ENCODE measurements at regions not wholly inside any gene's neighbourhood (a gene's known extent, or its start where the extent isn't known, plus 50 kb on each side); places are given as distances from the start of the nearest gene placed in this dataset.

GRCh38 chr5:58077966-58078365 lies 381.9 kb downstream of the PLK2 start:
- TF ChIP-seq EZH2 (IDR thresholded peaks at IDR 0.05; ENCODE audit: borderline replicate concordance, low read depth, low read length, poor library complexity, severe bottlenecking) (no peak), CTCF (conservative IDR thresholded peaks at IDR 0.05; ENCODE audit: low read depth, low read length) (no peak)
- H3K4me1 ChIP-seq (ENCODE audit: insufficient read depth, low read length, poor library complexity, severe bottlenecking) = no peaks in the 10 kb centered on the region
- no peaks in the 10 kb centered on the region for H3K36me3 ChIP-seq (ENCODE audit: insufficient read depth, low read length, poor library complexity, severe bottlenecking)
- H3K4me3 ChIP-seq (ENCODE audit: low read depth, low read length, poor library complexity, severe bottlenecking) = no peak overlapping the region
- ChIA-PET CTCF (no interaction called here), POLR2A (ENCODE audit: low non-redundant PET) (no interaction called here)
- H3K27me3 ChIP-seq (replicated peaks; ENCODE audit: insufficient read depth, low read depth, low read length, poor library complexity) = no peaks in the 10 kb centered on the region
- H3K27ac ChIP-seq (ENCODE audit: low read depth, low read length, poor library complexity, severe bottlenecking) = no peak overlapping the region
- intact Hi-C loops (cut with micrococcal nuclease; ENCODE audit: unreplicated experiment) = no loop called here
- no peaks in the 10 kb centered on the region for H3K9me3 ChIP-seq (ENCODE audit: low read depth, low read length, poor library complexity, severe bottlenecking)
- BruUV-seq (replicated peaks) = no TSS peak
- no peak for DNase-seq (ENCODE audit: low spot score)

GRCh38 chr5:58077416-58077815 lies 382.5 kb downstream of the PLK2 start:
- H3K27ac ChIP-seq (ENCODE audit: low read depth, low read length, poor library complexity, severe bottlenecking) = no peak overlapping the region
- ChIA-PET CTCF (no interaction called here), POLR2A (ENCODE audit: low non-redundant PET) (no interaction called here)
- no peaks in the 10 kb centered on the region for H3K36me3 ChIP-seq (ENCODE audit: insufficient read depth, low read length, poor library complexity, severe bottlenecking)
- no peaks in the 10 kb centered on the region for H3K27me3 ChIP-seq (replicated peaks; ENCODE audit: insufficient read depth, low read depth, low read length, poor library complexity)
- DNase-seq (ENCODE audit: low spot score) = no peak
- no peak overlapping the region for H3K4me3 ChIP-seq (ENCODE audit: low read depth, low read length, poor library complexity, severe bottlenecking)
- no TSS peak for BruUV-seq (replicated peaks)
- no peak for TF ChIP-seq CTCF (conservative IDR thresholded peaks at IDR 0.05; ENCODE audit: low read depth, low read length)
- TF ChIP-seq EZH2 (IDR thresholded peaks at IDR 0.05; ENCODE audit: borderline replicate concordance, low read depth, low read length, poor library complexity, severe bottlenecking) = no peak
- H3K9me3 ChIP-seq (ENCODE audit: low read depth, low read length, poor library complexity, severe bottlenecking) = no peaks in the 10 kb centered on the region
- H3K4me1 ChIP-seq (ENCODE audit: insufficient read depth, low read length, poor library complexity, severe bottlenecking) = no peaks in the 10 kb centered on the region
- intact Hi-C loops (cut with micrococcal nuclease; ENCODE audit: unreplicated experiment) = no loop called here

GRCh38 chr5:58076483-58077257 lies 383.2 kb downstream of the PLK2 start:
- CTCF ChIA-PET = no interaction called here
- H3K27ac ChIP-seq (ENCODE audit: low read depth, low read length, poor library complexity, severe bottlenecking) = no peak overlapping the region
- intact Hi-C loops (cut with micrococcal nuclease; ENCODE audit: unreplicated experiment) = no loop called here
- no peaks in the 10 kb centered on the region for H3K4me1 ChIP-seq (ENCODE audit: insufficient read depth, low read length, poor library complexity, severe bottlenecking)
- BruUV-seq (replicated peaks) = no TSS peak
- POLR2A ChIA-PET (ENCODE audit: low non-redundant PET) = no interaction called here
- no peaks in the 10 kb centered on the region for H3K27me3 ChIP-seq (replicated peaks; ENCODE audit: insufficient read depth, low read depth, low read length, poor library complexity)
- no peaks in the 10 kb centered on the region for H3K36me3 ChIP-seq (ENCODE audit: insufficient read depth, low read length, poor library complexity, severe bottlenecking)
- no peak overlapping the region for H3K4me3 ChIP-seq (ENCODE audit: low read depth, low read length, poor library complexity, severe bottlenecking)
- no peaks in the 10 kb centered on the region for H3K9me3 ChIP-seq (ENCODE audit: low read depth, low read length, poor library complexity, severe bottlenecking)
- TF ChIP-seq EZH2 (IDR thresholded peaks at IDR 0.05; ENCODE audit: borderline replicate concordance, low read depth, low read length, poor library complexity, severe bottlenecking) (no peak), CTCF (conservative IDR thresholded peaks at IDR 0.05; ENCODE audit: low read depth, low read length) (no peak)
- DNase-seq (ENCODE audit: low spot score) = no peak
